NCI-H1930 (cell line): ENCODE measurements at regions not wholly inside any gene's neighbourhood (a gene's known extent, or its start where the extent isn't known, plus 50 kb on each side); places are given as distances from the start of the nearest gene placed in this dataset.

Source experiments
- DNase-seq, 2 experiments: peaks; one replicate each; lab custom pipeline; 2025; lab: John Stamatoyannopoulos, UW

DNA sequence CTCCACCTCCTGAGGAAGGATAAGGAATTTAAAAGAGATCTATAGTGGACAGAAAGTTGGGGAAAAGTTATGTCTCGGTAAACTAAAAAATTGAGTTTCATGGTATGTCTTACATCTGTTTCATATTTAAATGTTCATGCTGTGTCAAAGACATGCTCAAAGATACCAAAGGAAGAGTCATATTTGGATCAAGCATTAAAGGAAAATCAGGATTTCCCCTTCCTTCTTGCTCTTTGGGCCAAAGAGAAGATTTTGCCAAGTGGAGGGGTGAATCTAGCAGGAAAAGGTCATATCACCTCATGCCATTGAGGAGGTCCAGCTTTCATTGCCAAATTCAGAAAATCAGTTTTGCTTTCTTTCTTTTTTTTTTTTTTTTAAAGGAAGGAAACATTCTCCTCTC is 192.4 kb downstream of the OGFRL1 start:
- no peak for DNase-seq

DNA sequence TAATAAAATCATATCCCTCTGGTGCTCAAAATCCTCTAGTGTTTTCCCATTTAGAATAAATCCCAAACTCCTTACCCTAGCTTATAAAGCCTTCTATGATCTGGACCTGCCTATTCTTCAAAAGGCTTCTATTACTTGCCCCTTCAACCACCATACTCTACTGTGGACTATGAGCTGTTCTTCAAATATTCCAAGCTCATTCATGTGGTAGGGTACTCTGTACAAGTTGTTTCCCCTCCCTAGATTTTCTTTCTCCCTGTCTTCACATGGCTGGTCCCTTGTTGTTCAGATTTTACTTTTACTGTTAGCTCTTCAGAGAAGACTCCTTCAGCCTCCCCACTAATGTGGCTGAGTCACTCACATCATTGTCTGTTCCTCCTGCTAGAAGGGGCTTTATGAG is 193.2 kb downstream of the OGFRL1 start:
- no peak for DNase-seq

DNA sequence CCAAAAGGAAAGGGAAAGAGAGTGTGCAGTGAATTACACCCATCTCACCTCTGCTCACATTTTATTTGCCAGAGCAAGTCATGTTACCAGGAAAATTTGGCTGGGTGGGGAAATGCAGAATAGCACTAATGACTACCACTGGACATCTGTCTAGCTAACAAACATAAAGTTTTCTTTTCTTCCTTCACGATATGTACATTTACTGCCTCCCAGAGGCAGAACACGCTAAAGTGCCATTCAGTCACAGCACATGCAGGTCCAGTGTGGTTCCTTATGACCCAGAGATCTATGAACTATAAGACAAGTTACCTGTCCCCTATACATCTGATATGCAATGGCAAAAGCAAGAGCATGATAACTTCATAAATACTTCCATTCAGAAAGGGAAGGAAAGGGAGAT is 194.1 kb downstream of the OGFRL1 start:
- no peak for DNase-seq

GRCh38 chr6:71486461-71486860 is 197.8 kb downstream of the OGFRL1 start:
- no peak for DNase-seq

DNA sequence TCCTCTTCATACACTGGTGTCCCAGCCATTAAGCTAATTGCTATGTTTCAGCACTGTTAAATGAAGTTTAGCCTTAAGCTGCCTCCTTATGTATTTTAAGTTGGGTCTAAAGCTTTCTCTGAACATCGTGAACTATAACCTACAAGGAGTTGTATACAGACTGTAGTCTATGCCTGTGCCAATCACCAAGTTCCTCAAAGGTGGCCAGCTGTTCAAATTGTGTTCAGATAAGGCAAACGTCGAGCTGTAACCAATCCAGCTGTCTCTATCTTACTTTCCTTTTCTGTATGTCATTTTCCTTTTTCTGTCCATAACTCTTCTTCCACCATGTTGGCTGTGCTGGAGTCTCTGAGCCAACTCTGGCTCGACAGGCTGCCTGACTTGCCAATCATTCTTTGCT is 199.6 kb downstream of the OGFRL1 start:
- DNase-seq = no peak

GRCh38 chr6:71489736-71490135 is 201.1 kb downstream of the OGFRL1 start:
- DNase-seq = no peak

DNA sequence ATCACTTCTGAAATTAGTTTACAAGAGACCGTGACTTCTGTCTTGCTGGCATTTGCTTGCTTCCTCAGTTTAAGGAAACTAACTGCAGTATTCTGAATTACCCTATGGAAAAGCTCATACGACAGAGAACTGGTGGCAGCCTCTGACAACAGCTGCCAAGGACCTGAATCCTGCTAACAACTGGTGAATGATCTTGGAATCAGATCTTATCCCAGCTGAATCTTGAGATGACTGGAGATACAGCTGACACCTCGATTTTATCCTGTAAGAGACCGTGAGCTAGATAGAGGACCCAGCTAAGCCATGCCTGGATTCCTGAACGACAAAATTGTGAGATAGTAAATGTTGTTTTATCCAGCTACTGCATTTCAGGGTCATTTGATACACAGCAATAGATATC is 202.3 kb downstream of the OGFRL1 start:
- DNase-seq = no peak

DNA sequence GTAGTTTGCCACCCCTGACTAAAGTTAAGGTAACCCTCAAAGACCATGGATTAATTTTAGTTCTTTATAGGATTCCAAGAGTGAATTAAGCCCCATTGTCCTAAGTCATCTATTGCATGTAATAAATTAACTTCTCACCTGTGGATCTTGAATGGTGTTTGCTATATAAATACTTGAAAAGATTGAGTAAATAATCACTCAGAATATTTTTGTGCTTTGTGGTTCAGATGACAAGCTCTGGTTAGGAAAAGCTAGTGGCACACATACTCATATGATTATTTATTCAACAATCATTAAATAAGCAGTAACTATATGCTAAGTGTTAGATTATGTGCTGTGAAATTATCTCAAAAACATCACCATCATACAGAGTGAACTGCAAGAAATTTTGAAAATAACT is 203.2 kb downstream of the OGFRL1 start:
- no peak for DNase-seq

DNA sequence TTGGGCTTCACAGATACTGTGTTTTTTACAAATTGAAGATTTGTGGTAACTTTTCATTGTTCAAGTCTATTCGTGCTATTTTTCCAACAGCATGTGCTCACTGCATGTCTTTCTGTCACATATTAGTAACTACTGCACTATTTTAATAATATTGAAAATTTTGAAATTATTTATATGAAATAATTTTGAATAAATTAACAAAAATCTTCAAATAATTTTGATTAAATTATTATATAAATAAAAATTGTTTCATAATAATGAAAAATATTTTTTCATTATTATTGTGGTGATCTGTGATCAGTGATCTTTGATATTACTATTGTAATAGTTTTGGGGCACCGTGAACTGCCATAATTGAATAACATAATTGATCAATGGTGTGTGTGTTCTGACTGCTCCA is 204.1 kb downstream of the OGFRL1 start:
- no peak for DNase-seq

- no peak for DNase-seq
Measured at GRCh38 chr6:71496018-71496721, 207.6 kb downstream of the OGFRL1 start.

DNA sequence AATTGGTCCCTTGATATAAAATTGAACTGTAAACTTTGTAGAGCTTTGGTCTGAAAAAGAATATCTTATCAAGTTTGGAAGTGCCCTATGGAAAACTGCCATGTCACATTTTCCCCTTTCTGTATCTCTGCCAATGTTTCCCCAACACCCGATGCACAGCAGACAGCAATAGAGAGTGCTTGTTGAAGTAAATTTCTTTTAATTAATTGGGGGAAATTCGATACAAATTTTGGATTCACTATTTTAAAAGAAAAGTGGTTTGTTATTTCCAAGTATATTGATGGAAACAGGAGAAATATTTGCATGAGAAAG is 208.1 kb downstream of the OGFRL1 start:
- DNase-seq = no peak

DNA sequence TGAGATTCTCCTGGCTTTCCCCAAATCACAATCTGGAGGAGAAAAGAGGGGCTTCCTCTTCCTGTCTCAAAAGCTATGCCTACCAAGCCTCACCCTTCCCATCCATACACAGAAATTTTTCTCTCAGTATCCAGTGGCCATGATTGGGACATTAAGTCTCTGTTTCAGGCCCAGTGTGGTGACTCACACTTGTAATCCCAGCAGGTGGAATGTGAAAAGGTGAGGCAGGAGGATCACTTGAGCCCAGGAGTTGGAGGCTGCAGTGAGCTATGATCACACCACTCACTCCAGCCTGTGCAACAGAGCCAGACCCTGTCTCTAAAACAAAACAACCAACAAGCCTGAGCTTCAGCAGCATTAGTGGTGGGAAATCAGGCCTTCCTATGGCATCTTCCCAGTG is 210.0 kb downstream of the OGFRL1 start:
- no peak for DNase-seq

- no peak for DNase-seq
Measured at GRCh38 chr6:71499667-71500066, 211.1 kb downstream of the OGFRL1 start.

GRCh38 chr6:71502168-71502567 is 213.6 kb downstream of the OGFRL1 start:
- DNase-seq = no peak

GRCh38 chr6:71502956-71503355 is 214.3 kb downstream of the OGFRL1 start:
- DNase-seq = no peak

- DNase-seq = no peak
Measured at GRCh38 chr6:71507183-71507582, 218.6 kb downstream of the OGFRL1 start.

DNA sequence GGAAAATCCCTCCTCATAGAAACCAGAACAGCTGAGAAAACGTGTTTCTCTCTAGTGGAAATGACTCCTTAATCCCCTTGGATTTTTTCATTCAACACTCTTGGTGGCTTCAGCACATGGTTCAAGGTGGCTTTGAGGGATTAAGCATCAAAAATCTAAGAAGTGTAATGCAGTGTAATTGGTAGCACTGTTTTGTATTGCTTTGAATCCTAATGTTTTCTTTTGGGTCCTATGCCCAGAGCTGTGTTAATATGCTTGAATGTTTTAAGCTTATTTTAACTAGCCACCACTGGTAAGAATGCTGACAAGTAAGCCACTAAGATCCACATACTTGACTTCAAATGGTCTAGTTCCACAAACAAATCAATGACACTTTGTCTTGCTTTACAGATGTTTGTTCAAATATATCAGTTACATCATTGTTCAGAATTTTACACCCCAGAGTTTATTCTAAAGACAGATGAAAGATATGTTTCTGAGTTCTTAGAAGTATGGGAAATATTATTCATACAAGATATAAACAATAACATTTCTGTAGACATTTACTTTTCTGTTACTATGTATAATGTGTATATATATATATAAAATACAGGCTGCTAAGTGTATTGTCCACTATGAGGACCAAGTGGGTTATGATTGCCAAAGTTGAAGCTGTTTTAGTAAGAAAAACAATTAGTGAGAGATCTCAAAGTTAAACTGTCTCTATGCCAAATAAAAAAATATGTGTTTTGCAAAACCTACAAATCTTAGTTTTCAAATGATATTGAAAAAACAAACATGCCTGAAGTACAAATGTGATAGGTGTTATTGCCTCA is 220.8 kb downstream of the OGFRL1 start:
- no peak for DNase-seq

GRCh38 chr6:71510057-71510713 is 221.6 kb downstream of the OGFRL1 start:
- DNase-seq = no peak

GRCh38 chr6:71510856-71511255 is 222.2 kb downstream of the OGFRL1 start:
- no peak for DNase-seq

- DNase-seq = no peak
Measured at GRCh38 chr6:71512256-71512655, 223.6 kb downstream of the OGFRL1 start.

DNA sequence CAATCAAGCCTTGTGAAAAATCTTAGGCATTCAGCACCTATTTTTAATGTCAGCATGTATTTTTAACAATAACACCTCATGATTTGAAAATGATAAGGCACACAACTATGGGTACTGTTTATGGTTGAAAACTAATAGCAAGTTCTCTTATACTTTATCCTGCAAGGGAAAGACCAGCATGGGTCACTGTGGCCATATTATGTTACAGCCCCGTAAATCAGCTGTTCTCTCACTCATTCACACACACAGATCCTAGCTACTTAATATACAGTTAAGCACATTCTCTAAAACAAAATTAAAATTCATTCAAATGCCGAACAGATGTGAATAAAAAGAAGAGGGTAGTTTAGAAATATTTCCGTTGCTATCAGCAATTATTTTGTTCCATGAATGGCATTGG is 224.4 kb downstream of the OGFRL1 start:
- DNase-seq = no peak

DNA sequence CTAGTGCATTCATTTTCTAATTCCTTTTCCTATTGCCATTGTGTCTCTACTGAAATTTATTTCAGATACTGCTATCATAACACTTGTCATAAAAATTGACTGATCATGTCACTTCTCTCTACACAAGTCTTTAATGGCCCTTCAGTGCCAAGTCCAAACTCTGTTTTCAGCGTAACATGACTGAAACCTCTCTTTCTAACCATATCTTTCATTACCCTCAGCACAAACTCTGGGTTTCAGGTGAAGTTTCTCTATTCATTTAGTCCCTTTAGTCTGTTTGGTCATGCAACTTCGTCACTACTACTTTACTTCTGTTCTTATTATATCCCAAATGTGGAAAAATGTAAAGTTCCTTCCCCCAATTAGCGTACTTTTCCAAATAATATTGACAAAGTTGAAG is 234.9 kb downstream of the OGFRL1 start:
- no peak for DNase-seq

GRCh38 chr6:71524201-71524600 is 235.6 kb downstream of the OGFRL1 start:
- DNase-seq = no peak
